GM18861 (cell line): ENCODE measurements at regions not wholly inside any gene's neighbourhood (a gene's known extent, or its start where the extent isn't known, plus 50 kb on each side); places are given as distances from the start of the nearest gene placed in this dataset.

Experiments
- ATAC-seq: cut with Tn5 transposase; IDR thresholded peaks from one replicate; pipeline ENCODE4 v1.9.1; 2021; ENCODE audit not compliant: unreplicated experiment

- ATAC-seq: no peak
These were observed 84.9 kb downstream of the ACKR3 start for GRCh38 chr2:236654496-236654895.

- ATAC-seq: no peak
These were observed 86.5 kb downstream of the ACKR3 start for GRCh38 chr2:236656166-236656565.

GRCh38 chr2:236656721-236657120 is 87.1 kb downstream of the ACKR3 start:
- ATAC-seq: no peak

- ATAC-seq: no peak
These were observed 87.6 kb downstream of the ACKR3 start for GRCh38 chr2:236657215-236657614.

- ATAC-seq: no peak
These were observed 88.2 kb downstream of the ACKR3 start for GRCh38 chr2:236657801-236658200.

- ATAC-seq: no peak
These were observed 89.5 kb downstream of the ACKR3 start for GRCh38 chr2:236658974-236659757.

GRCh38 chr2:236659758-236660150 is 90.1 kb downstream of the ACKR3 start:
- no peak for ATAC-seq

- no peak for ATAC-seq
These were observed 91.6 kb downstream of the ACKR3 start for GRCh38 chr2:236661061-236661761.

- no peak for ATAC-seq
These were observed 92.1 kb downstream of the ACKR3 start for GRCh38 chr2:236661762-236662110.

- no peak for ATAC-seq
These were observed 92.9 kb downstream of the ACKR3 start for GRCh38 chr2:236662231-236663185.

GRCh38 chr2:236663287-236664101 is 93.9 kb downstream of the ACKR3 start:
- no peak for ATAC-seq

GRCh38 chr2:236664136-236664535 is 94.5 kb downstream of the ACKR3 start:
- ATAC-seq: no peak

GRCh38 chr2:236665101-236665500 is 95.5 kb downstream of the ACKR3 start:
- ATAC-seq: no peak

- no peak for ATAC-seq
These were observed 96.0 kb downstream of the ACKR3 start for GRCh38 chr2:236665572-236666118.

GRCh38 chr2:236666646-236667204 is 97.1 kb downstream of the ACKR3 start:
- no peak for ATAC-seq

GRCh38 chr2:236667526-236667925 is 97.9 kb downstream of the ACKR3 start:
- ATAC-seq: no peak

- no peak for ATAC-seq
These were observed 98.9 kb downstream of the ACKR3 start for GRCh38 chr2:236668531-236668969.

- ATAC-seq: no peak
These were observed 100.6 kb downstream of the ACKR3 start for GRCh38 chr2:236670235-236670620.

- ATAC-seq: no peak
These were observed 102.4 kb downstream of the ACKR3 start for GRCh38 chr2:236671896-236672562.
